ENCODE measurements at regions not wholly inside any gene's neighbourhood (a gene's known extent, or its start where the extent isn't known, plus 50 kb on each side); places are given as distances from the start of the nearest gene placed in this dataset.

- H3K27ac ChIP-seq (ENCODE audit: insufficient read depth, low read depth, low read length): no peak overlapping the region
- H3K4me1 ChIP-seq (ENCODE audit: control insufficient read depth, extremely low read depth, insufficient read depth, low read length): no peaks in the 10 kb centered on the region
- DNase-seq (ENCODE audit: low read depth, low spot score): no peak
- H3K36me3 ChIP-seq (ENCODE audit: control insufficient read depth in 2 of 2, extremely low read depth in 1 of 2, insufficient read depth in 2 of 2, low read length in 2 of 2): no peaks in the 10 kb centered on the region
- H3K9me3 ChIP-seq (replicated peaks; ENCODE audit: control insufficient read depth, insufficient read depth, low read length): no peaks in the 10 kb centered on the region
- CTCF ChIA-PET: interaction anchor here (0.9 to 1.9 kb wide), 4 partner anchors 20 to 354 kb away, joined by 3 to 6 read pairs (median 4); no protein-coding TSS in a partner anchor
- intact Hi-C loops (cut with micrococcal nuclease): no loop called here
- TF ChIP-seq GATA2 (IDR thresholded peaks at IDR 0.05; ENCODE audit: insufficient read depth, insufficient read length, low read depth, low read length): no peak
- TF ChIP-seq MYC (IDR thresholded peaks at IDR 0.05; ENCODE audit: low read depth, low read length): no peak
- no peak for TF ChIP-seq CTCF (IDR thresholded peaks at IDR 0.05; ENCODE audit: extremely low read depth in 1 of 2, insufficient read depth in 1 of 2, low read depth in 1 of 2, low read length in 2 of 2)
- TF ChIP-seq, protein P1, sequence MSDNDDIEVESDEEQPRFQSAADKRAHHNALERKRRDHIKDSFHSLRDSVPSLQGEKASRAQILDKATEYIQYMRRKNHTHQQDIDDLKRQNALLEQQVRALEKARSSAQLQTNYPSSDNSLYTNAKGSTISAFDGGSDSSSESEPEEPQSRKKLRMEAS (IDR thresholded peaks at IDR 0.05; ENCODE audit: insufficient read depth, insufficient read length): no peak
- no peaks in the 10 kb centered on the region for H3K27me3 ChIP-seq (ENCODE audit: control insufficient read depth in 2 of 2, insufficient read depth in 2 of 2, low read length in 2 of 2)
- FAIRE-seq: no peak
- no TSS peak for BruUV-seq (replicated peaks)
- dilution Hi-C loops (cut with MboI; ENCODE audit: extremely low pct_ligation_motif_present, low sequenced_read_pairs): no loop called here
- no peaks in the 10 kb centered on the region for H3K9me1 ChIP-seq (replicated peaks; ENCODE audit: control insufficient read depth, extremely low read depth, insufficient read depth, low read length)
- POLR2A ChIA-PET: no interaction called here
- H4K20me1 ChIP-seq (replicated peaks; ENCODE audit: control insufficient read depth, extremely low read depth, insufficient read depth, low read length): no peaks in the 10 kb centered on the region
- H3K9ac ChIP-seq (replicated peaks; ENCODE audit: extremely low read depth, insufficient read depth, low read length): no peak overlapping the region
- H3K4me3 ChIP-seq (replicated peaks in 1 of 3; ENCODE audit: insufficient read depth in 1 of 3, low read depth in 1 of 3, low read length in 3 of 3): no peak overlapping the region
- H3K79me2 ChIP-seq (ENCODE audit: control insufficient read depth, insufficient read depth, low read length): no peaks in the 10 kb centered on the region
- H2AFZ ChIP-seq (ENCODE audit: low read depth, low read length): no peak overlapping the region
- H3K4me2 ChIP-seq (ENCODE audit: insufficient read depth, low read length): no peak overlapping the region
Observed at GRCh38 chr5:148760945-148761638, 65.3 kb upstream of the ADRB2 start.

DNA sequence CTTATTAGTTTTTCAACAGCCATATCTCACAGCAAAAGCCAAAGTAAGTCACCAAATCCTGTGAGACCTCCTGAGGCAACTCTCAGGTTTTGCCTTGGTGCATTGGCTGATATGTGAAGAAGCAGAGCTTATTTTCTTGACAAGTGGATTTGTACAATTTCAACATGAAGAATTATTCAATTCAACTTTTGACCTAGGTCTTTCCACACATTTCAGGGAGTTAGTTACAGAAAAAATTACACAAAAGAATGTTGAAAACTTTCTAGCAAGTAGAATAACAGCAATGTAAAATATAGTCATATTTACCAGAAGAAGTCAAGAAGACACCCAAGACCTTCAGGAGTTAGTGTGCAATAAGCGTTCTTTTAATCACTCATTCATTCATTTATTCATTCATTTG is 62.4 kb upstream of the ADRB2 start:
- H3K27ac ChIP-seq (ENCODE audit: insufficient read depth, low read depth, low read length): no peak overlapping the region
- ChIA-PET POLR2A (no interaction called here), CTCF (interaction anchor here (1.0 to 1.4 kb wide), 3 partner anchors 11 to 194 kb away, joined by 3 to 4 read pairs (median 3); no protein-coding TSS in a partner anchor)
- TF ChIP-seq GATA2 (IDR thresholded peaks at IDR 0.05; ENCODE audit: insufficient read depth, insufficient read length, low read depth, low read length): no peak
- TF ChIP-seq EZH2 (IDR thresholded peaks at IDR 0.05; ENCODE audit: borderline replicate concordance, low read depth, low read length, severe bottlenecking): no peak
- TF ChIP-seq, protein P1 (IDR thresholded peaks at IDR 0.05; ENCODE audit: insufficient read depth, insufficient read length): no peak
- no peak for TF ChIP-seq MYC (IDR thresholded peaks at IDR 0.05; ENCODE audit: low read depth, low read length)
- TF ChIP-seq FOS (IDR thresholded peaks at IDR 0.05; ENCODE audit: borderline replicate concordance, insufficient read depth, low read length): no peak
- no peak for TF ChIP-seq CTCF (IDR thresholded peaks at IDR 0.05; ENCODE audit: extremely low read depth in 1 of 2, insufficient read depth in 1 of 2, low read depth in 1 of 2, low read length in 2 of 2)
- no peak for TF ChIP-seq JUN (IDR thresholded peaks at IDR 0.05; ENCODE audit: borderline replicate concordance, insufficient read depth, insufficient read length, low read depth)
- no peak for TF ChIP-seq POLR2A (IDR thresholded peaks at IDR 0.05; ENCODE audit: low read depth, low read length)
- no peak for TF ChIP-seq POLR2AphosphoS5 (IDR thresholded peaks at IDR 0.05; ENCODE audit: insufficient read depth, low read depth, low read length)
- H3K9ac ChIP-seq (replicated peaks; ENCODE audit: extremely low read depth, insufficient read depth, low read length): no peak overlapping the region
- no peaks in the 10 kb centered on the region for H3K79me2 ChIP-seq (ENCODE audit: control insufficient read depth, insufficient read depth, low read length)
- H3K9me1 ChIP-seq (replicated peaks; ENCODE audit: control insufficient read depth, extremely low read depth, insufficient read depth, low read length): no peaks in the 10 kb centered on the region
- H3K27me3 ChIP-seq (ENCODE audit: control insufficient read depth in 2 of 2, insufficient read depth in 2 of 2, low read length in 2 of 2): no peaks in the 10 kb centered on the region
- H4K20me1 ChIP-seq (replicated peaks; ENCODE audit: control insufficient read depth, extremely low read depth, insufficient read depth, low read length): no peaks in the 10 kb centered on the region
- no peaks in the 10 kb centered on the region for H3K36me3 ChIP-seq (ENCODE audit: control insufficient read depth in 2 of 2, extremely low read depth in 1 of 2, insufficient read depth in 2 of 2, low read length in 2 of 2)
- dilution Hi-C loops (cut with MboI; ENCODE audit: extremely low pct_ligation_motif_present, low sequenced_read_pairs) (no loop called here), intact Hi-C loops (cut with micrococcal nuclease) (no loop called here)
- H3K4me1 ChIP-seq (ENCODE audit: control insufficient read depth, extremely low read depth, insufficient read depth, low read length): no peaks in the 10 kb centered on the region
- H3K4me2 ChIP-seq (ENCODE audit: insufficient read depth, low read length): no peak overlapping the region
- no peak for DNase-seq (ENCODE audit: low read depth, low spot score)
- H3K4me3 ChIP-seq (replicated peaks in 1 of 3; ENCODE audit: insufficient read depth in 1 of 3, low read depth in 1 of 3, low read length in 3 of 3): no peak overlapping the region
- no TSS peak for BruUV-seq (replicated peaks)
- H3K9me3 ChIP-seq (replicated peaks; ENCODE audit: control insufficient read depth, insufficient read depth, low read length): no peaks in the 10 kb centered on the region
- no peak for FAIRE-seq
- H2AFZ ChIP-seq (ENCODE audit: low read depth, low read length): no peak overlapping the region
